Adrenal gland (tissue), 5 donors: ENCODE measurements at regions not wholly inside any gene's neighbourhood (a gene's known extent, or its start where the extent isn't known, plus 50 kb on each side); places are given as distances from the start of the nearest gene placed in this dataset.

Experiments used
- POLR2A ChIP-seq, 2 donors: fragments of 450-650 bp; IDR thresholded peaks; one replicate each; pipeline ENCODE4 v1.6.1; 2017; ENCODE audit warnings: antibody characterized with exemption in 2 of 2, mild to moderate bottlenecking in 2 of 2, moderate library complexity in 1 of 2
- TF ChIP-seq, protein P1 (sequence below), 6 experiments: fragments of 450-650 bp in 4 of 6; fragments of 200-600 bp in 2 of 6; sonication (generic) in 1 of 6; IDR thresholded peaks; 1 replicate in 5 of 6; 2 replicates in 1 of 6; pipeline versions ENCODE4 v1.5.1 to v1.8.0; 2016 to 2021; ENCODE audit warnings: antibody characterized with exemption in 6 of 6, mild to moderate bottlenecking in 2 of 6, moderate library complexity in 1 of 6
- donor health status: DM: no; HTN: no; CAD: no.

DNA sequence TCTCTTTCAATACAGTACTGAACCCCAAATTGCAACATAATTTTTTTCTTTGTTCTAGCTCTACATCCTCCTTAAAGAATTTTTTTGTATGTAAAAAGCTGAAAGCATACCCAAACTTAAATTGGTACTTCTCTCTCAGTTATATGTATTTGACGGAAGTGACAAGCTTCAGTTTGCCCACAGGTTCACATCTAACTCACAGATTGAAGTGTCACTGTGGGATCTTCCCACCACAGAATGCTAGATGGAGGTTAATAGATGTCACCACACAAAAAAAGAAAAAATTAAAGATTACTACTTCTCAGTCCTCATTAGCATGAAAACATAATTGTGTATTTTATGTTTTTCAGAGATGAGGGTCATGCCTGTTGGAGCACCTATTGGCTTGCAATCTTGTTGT, 150.9 kb upstream of the GHITM start:
- TF ChIP-seq, protein P1, sequence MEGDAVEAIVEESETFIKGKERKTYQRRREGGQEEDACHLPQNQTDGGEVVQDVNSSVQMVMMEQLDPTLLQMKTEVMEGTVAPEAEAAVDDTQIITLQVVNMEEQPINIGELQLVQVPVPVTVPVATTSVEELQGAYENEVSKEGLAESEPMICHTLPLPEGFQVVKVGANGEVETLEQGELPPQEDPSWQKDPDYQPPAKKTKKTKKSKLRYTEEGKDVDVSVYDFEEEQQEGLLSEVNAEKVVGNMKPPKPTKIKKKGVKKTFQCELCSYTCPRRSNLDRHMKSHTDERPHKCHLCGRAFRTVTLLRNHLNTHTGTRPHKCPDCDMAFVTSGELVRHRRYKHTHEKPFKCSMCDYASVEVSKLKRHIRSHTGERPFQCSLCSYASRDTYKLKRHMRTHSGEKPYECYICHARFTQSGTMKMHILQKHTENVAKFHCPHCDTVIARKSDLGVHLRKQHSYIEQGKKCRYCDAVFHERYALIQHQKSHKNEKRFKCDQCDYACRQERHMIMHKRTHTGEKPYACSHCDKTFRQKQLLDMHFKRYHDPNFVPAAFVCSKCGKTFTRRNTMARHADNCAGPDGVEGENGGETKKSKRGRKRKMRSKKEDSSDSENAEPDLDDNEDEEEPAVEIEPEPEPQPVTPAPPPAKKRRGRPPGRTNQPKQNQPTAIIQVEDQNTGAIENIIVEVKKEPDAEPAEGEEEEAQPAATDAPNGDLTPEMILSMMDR (IDR thresholded peaks at IDR 0.05): no peak
- no peak for TF ChIP-seq POLR2A (IDR thresholded peaks at IDR 0.05)
